Daoy (cell line): ENCODE measurements at regions not wholly inside any gene's neighbourhood (a gene's known extent, or its start where the extent isn't known, plus 50 kb on each side); places are given as distances from the start of the nearest gene placed in this dataset.
"Not testable (repeated sequence)": the region's sequence is repeated elsewhere in the genome, so short reads cannot be mapped to it uniquely, and the experiment has no call there.

Experiments
- DNase-seq: peaks from one replicate; pipeline ENCODE4 v3.0.0-alpha.2; 2015; ENCODE audit warnings: low read depth

DNA sequence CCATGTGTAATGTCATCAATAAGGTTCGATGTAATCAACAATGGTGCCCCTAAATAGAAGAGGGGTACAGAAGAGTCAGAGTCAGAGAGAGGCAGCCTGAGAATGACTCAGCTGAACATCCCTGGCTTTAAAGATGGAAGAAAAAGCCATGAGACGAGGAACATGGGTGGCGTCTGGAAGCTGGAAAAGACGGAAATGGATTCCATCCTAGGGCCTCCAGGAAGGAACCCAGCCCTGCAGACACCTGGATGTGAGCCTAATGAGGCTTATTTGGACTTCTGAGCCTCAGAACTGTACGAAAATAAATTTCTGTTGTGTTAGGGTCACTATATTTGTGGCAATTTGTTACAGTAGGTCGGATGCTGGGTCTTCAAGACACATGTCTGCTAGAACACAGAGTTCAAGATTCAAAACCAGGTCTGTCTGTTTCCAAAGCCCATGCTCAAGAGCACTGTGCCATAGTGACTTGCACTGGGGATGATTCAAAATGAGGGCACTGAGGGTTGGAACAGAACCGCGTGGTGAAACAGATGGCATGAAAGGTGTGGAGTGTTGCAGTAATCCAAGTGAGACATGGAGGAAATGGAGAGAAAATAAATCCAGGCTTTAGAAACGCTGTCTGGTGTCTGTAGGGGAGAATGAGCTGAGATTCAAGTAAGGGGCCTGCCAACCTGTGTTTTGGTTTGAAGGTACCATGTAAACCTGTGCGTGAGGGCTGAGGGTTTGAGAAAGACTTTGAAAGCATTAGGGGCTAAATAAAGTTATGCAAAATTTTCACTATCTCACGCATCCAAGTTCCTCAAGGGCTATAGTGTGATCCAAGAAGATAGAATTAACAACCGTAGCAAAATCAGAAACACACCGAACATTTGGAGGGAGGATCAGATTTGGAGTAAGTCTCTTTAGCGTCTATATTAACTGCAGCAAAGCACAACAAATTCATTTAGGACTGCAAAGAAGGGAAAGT is 849.1 kb upstream of the AUTS2 start:
- no peak for DNase-seq

DNA sequence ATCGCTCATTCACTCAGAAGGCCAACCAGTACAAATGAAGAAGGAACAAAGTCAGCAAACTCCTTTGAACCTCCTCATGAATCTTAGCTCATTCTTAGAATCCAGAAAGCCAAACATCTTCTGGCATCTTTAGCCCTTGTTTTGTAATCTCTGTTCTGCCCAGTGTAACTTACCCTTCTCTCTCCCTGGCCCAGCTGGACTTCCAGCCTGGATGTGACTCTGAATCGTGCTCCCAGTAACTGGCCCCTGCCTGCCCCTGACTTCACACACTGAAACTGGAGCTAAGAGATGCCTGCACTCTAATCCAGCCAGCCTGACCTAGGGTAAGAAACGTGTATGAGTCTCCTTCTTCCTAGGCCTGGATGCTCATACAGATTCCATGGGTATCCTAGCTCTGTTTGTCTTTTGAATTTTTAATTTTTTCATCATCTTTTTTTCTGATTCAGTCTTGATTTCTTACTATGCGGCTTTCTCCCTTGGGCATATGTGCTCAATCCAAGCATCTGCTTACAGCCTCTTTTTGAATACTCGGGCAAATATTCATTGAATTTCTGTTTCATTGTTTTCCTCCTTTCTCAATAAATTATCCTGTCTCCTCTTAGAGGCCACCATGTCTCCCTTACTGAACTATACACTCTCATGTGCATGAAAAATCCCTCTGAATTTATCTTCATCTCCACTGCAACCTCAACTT is 845.6 kb upstream of the AUTS2 start:
- no peak for DNase-seq

DNA sequence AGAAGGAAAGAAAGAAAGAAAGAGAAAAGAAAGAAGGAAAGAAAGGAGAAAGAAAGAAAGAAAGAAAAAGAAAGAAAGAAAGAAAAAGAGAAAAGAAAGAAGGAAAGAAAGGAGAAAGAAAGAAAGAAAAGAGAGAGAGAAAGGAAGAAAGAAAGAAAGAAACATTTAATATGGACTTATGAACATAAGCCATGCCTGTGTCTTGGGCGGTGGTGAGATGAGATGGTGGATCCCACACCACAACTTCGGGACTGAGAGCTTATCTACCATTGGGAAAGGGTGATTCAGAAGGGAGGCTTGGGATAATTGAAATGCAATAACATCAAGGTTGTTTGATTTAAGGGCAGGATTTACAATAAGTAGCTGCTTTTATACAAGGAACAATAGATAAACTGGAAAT is 843.9 kb upstream of the AUTS2 start:
- no peak for DNase-seq

DNA sequence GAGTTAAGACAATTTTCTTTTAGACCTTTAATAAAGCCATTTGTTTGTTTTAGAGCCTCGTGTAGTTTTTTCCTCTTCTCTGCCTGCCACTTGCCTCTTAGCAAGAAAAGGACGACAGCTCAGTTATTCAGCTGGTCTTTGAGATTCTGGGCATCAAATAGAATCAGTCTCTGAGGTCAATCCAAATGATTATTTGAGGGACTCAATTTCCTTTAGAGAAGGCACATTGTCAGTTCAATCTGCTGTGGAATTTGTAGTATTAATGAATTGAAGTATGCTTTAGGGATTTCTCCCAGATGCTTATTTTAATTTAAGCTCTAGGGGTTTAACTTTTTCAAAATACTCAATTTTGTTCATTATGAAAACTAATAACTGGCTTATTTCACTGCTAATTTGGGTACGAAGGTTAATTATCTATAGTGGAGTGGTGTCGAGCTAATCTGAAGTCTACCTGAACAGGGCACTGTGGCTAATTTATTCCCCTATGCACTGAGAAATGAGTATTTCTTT is 841.2 kb upstream of the AUTS2 start:
- DNase-seq: no peak

- no peak for DNase-seq
These were observed 837.7 kb upstream of the AUTS2 start for GRCh38 chr7:68760556-68760955.

DNA sequence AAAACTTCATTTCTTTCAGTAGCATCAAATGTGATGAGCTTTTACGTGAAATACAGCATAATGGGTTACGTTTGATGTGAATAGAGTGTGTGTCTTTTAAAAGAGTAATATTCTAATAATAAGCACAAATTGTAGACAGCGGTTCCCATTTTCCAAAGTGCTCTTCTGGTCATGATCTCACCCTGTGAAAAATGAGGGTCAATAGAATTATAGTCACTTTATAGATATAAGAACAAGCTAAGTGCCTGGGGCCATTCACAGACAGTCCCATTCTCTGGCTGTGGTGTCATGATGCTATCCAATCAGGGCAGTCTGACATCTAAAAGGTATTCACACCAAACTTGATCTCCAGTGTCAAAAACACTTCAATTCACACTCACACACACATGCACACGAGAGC is 830.8 kb upstream of the AUTS2 start:
- DNase-seq: no peak

GRCh38 chr7:68770649-68771048 is 827.6 kb upstream of the AUTS2 start:
- peak; percentile 4 for DNase-seq

DNA sequence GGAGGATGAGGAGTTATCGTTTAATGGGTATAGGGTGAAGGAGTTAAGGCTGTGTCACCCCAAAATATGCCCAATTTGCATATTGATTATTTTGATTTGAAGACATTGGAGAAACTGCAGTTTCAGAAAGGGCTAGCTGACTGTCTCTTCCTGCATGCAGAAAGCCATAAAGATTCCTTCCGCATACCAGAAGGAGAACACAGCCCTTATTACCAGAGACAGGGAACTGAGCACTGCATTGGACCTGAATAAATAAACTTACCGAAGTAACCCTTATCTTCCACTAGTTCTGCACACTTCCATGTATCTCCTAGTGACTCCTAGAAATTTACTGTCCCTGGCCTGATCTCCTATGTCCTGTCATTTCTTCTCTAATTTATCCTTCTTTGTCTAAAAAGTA is 821.9 kb upstream of the AUTS2 start:
- DNase-seq: no peak

- no peak for DNase-seq
These were observed 814.6 kb upstream of the AUTS2 start for GRCh38 chr7:68783684-68784083.

DNA sequence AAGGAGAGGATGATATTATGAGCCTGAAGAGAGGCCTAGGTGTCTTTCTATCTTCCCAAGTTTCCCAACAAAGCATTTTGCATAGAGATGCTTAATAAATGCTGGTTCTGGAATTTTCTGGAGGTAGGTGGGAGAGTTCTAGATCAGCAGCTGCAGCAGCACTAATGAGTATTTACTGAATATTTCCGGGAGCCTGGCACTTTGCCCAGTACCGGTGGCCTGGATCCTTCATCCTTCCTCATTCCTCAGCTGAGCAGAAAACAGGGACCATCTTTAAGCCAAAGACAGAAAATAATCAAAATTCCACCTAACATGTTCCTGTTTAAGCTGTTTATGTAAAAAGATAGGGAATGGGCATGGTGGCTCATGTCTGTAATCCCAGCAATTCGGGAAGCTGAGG is 813.2 kb upstream of the AUTS2 start:
- DNase-seq: no peak

DNA sequence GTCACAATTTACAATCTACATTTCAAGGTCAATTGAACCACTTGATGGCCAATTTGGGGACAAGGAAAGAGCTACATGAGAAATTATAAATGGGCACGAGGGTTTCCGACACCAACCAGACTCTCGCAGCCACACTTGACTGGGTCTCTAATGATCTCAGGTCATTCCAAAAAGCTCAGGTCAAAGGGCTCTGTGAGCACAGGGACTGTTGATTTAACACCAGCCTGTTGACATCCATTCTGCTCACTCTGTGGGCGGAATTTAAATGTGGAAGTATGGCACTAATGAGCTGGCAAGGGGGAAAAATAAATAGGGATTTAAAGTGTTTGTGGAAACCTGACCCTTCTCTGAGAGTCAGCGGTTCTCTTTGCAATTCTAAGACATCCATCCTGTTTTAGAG is 810.7 kb upstream of the AUTS2 start:
- DNase-seq: no peak

- DNase-seq: not testable (repeated sequence)
These were observed 809.7 kb upstream of the AUTS2 start for GRCh38 chr7:68788529-68788928.

DNA sequence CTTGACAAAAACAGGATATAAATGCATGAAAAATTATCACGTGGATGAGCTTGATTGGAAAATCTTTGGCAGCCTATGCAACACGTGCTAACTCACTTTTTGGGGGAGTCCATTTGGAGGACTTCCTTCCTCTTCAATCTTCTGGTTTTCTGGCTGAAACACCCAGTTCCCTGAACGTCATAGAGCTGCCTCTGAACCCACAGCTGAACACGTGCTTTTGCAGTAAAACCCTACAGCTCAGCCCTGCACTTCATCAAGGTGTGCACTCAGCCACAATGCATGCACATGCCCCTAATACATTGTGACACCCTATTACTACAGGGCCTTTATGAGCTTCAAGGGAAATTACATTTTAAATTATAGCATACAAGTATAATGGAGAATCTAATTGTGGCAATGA is 808.7 kb upstream of the AUTS2 start:
- no peak for DNase-seq

DNA sequence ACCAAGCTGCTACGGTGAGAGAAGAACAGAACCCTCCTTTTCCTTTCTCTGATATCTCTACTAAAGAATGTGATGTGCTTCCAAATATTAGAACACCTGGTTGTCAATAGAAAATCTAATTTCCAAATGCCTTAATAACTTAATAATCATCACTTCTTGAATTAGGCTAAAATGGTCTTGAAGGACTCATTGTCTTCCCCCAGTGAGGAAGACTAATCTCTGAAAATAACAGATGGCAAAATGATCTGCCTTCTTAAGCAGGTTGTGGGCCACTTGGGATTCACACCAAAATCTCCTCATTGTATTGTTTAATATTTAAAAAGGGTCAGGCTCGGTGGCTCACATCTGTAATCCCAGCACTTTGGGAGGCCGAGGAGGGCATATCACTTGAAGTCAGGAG is 805.9 kb upstream of the AUTS2 start:
- DNase-seq: no peak

DNA sequence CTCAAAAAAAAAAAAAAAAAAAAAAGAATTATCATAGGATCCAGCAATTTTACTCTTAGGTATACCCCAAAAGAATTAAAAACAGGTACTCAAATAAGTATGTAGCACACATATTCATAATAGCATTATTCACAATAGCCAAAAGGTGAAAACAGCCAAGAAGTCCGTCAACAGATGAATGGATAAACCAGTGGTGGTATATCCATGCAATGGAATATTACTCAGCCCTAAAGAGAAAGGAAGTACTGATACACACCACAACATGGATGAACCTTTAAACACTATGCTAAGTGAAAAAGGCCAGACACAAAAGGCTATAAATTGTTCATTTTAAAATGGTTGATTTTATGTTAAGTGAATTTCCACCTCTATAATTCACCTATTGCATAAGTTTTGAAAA is 804.8 kb upstream of the AUTS2 start:
- DNase-seq: no peak

- no peak for DNase-seq
These were observed 798.0 kb upstream of the AUTS2 start for GRCh38 chr7:68800316-68800715.

DNA sequence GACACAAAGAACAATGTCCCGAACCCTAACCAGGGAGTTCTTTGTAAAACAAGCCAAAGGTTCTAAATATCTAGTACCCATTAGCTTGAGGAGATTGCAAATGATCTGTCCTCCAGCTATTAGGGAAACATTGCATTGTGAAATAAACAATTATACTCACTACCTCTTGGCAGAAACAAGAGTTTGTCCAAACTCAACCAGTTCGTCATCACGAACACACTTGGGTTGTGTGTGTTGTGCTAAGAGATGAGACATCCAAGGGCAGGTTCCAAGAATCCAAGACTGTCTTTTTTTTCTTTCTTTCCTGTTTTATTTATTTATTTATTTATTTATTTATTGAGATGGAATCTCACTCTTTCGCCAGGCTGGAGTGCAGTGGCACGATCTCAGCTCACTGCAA is 793.1 kb upstream of the AUTS2 start:
- DNase-seq: no peak

GRCh38 chr7:68807666-68808065 is 790.6 kb upstream of the AUTS2 start:
- no peak for DNase-seq

DNA sequence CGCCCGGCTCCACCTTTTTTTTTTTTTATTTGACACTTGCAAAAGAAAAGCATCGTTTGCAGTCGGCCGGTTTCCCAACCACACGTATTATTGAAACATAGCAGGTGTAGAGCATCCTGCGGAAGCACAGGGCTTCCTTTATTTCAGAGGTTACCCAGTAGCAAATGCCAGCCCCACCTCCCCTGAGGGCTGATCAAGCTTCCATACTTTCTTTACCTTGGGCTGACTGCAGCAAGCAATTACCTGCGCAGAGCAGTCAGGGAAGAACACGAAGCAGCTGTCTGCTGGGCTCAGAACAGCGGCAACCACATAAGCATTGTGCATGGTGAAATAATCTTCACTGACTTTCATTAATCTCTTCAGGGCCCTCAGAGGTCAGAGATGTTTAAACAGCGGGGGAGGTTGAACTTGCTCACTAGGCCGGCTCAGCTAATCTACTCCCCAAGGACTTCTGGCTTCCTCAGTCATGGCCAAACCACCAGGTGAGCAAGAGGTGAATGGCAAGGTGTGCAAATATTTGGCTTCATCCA is 784.7 kb upstream of the AUTS2 start:
- no peak for DNase-seq

GRCh38 chr7:68816491-68816890 is 781.8 kb upstream of the AUTS2 start:
- no peak for DNase-seq

DNA sequence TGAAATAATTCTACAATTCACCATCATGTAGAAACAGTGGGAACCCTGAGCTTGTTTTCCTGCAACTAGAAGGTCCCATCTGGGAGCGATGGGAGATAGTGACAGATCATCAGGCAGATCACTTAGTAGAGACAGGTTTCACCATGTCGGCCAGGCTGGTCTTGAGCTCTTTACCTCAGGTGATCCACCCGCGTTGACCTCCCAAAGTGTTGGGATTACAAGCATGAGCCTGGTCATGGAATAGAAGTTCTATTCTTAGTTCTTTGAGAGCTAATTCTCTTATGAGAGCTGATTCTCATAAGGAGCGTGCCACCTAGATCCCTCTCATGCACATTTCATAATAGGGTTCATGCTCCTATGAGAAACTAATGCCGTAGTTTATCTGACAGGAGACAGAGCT is 778.0 kb upstream of the AUTS2 start:
- DNase-seq: no peak

- no peak for DNase-seq
These were observed 776.4 kb upstream of the AUTS2 start for GRCh38 chr7:68821846-68822245.
